Adrenal gland (tissue), 9 donors: ENCODE measurements at regions not wholly inside any gene's neighbourhood (a gene's known extent, or its start where the extent isn't known, plus 50 kb on each side); places are given as distances from the start of the nearest gene placed in this dataset.
"Not testable (repeated sequence)": the region's sequence is repeated elsewhere in the genome, so short reads cannot be mapped to it uniquely, and the experiment has no call there.

Experiments used
- DNase-seq, 7 donors: peaks; one replicate each; pipeline ENCODE4 v3.0.0-alpha.2; 2019 to 2020
- H3K27ac ChIP-seq, 5 donors: fragments of 200-600 bp; sonication (generic) in 4 of 5; 1 replicate in 3 of 5; 2 replicates in 2 of 5; pipeline versions ENCODE4 v1.5.1 to v1.8.0; 2016 to 2020; ENCODE audit warnings: mild to moderate bottlenecking in 1 of 5
- H3K27me3 ChIP-seq: fragments of 200-600 bp; 2 replicates; pipeline ENCODE4 v1.8.0; 2021
- H3K36me3 ChIP-seq, 2 donors: fragments of 200-600 bp; replicated peaks in 1 of 2; 1 replicate in 1 of 2; 2 replicates in 1 of 2; pipeline versions ENCODE4 v1.5.1 to v1.8.0; 2018 to 2022
- H3K4me1 ChIP-seq, 2 donors: fragments of 200-600 bp; replicated peaks in 1 of 2; 1 replicate in 1 of 2; 2 replicates in 1 of 2; pipeline versions ENCODE4 v1.5.1 to v1.8.0; 2018 to 2021
- H3K4me3 ChIP-seq, 4 donors: fragments of 200-600 bp; sonication (generic) in 3 of 4; one replicate each; pipeline ENCODE4 v1.5.1; 2016 to 2018
- H3K9me3 ChIP-seq, 3 donors: fragments of 200-600 bp; sonication (generic) in 1 of 3; replicated peaks in 1 of 3; 1 replicate in 2 of 3; 2 replicates in 1 of 3; pipeline versions ENCODE4 v1.5.1 to v1.8.0; 2016 to 2021
- POLR2A ChIP-seq, 2 donors: fragments of 450-650 bp; IDR thresholded peaks; one replicate each; pipeline ENCODE4 v1.6.1; 2017; ENCODE audit warnings: antibody characterized with exemption in 2 of 2, mild to moderate bottlenecking in 2 of 2, moderate library complexity in 1 of 2
- WGBS, 4 donors: extraction: QIAGEN DNeasy Blood & Tissue Kit in 2 of 4; methylation state at CpG; one replicate each; pipeline versions ENCODE4 v1.1.5 to v1.1.7; 2013 to 2017; 5-methylcytosine and 5-hydroxymethylcytosine counted together
- intact Hi-C, 2 donors: fragments of 100-400 bp; cut with DNase I; formaldehyde crosslinking; loops; one replicate each; pipeline versions ENCODE4 v1.14.1 to v1.15.0; 2022 to 2023
- TF ChIP-seq, protein P1 (sequence below), 6 experiments: fragments of 450-650 bp in 4 of 6; fragments of 200-600 bp in 2 of 6; sonication (generic) in 1 of 6; IDR thresholded peaks; 1 replicate in 5 of 6; 2 replicates in 1 of 6; pipeline versions ENCODE4 v1.5.1 to v1.8.0; 2016 to 2021; ENCODE audit warnings: antibody characterized with exemption in 6 of 6, mild to moderate bottlenecking in 2 of 6, moderate library complexity in 1 of 6
- donor health status: healthy with polysubstance abuse.
- donor health status: Bipolar disorder and iron deficiency.
- donor health status: DM: yes; HTN: yes; CAD: no.
- donor health status: DM: no; HTN: no; CAD: no.
- donor health status: DM: no; HTN: no; CAD: no.

DNA sequence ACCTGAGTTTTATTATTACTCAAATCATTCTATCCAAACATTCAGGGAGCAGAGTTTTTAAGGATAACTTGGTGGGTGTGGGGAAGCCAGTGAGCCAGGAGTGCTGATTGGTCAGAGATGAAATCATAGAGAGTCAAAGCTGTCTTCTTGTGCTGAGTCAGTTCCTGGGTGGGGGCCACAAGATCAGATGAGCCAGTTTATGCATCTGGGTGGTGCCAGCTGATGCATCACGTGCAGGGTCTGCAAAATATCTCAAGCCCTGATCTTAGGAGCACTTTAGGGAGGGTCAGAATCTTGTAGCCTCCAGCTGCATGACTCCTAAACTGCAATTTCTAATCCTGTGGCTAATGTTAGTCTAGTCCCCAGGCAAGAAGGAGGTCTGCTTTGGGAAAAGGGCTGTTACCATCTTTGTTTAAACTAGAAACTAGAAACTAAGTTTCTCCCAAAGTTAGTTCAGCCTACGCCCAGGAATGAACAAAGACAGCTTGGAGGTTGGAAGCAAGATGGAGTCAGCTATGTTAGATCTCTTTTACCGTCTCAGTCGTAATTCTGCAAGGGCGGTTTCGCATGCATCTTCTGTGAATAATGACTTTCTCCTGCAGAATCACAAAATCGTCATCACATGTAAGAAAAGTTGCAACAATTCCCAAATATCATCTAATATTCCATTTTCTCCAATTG is 97.5 kb downstream of the ZNF664 start:
- H3K36me3 ChIP-seq, H3K4me1 ChIP-seq, intact Hi-C loops, DNase-seq, H3K4me3 ChIP-seq, H3K9me3 ChIP-seq, H3K27ac ChIP-seq, H3K27me3 ChIP-seq: not testable (repeated sequence)
- WGBS, 4 donors: 87 to 93% (median 92%) methylated on average over 6 to 7 of the region's 7 CpGs

DNA sequence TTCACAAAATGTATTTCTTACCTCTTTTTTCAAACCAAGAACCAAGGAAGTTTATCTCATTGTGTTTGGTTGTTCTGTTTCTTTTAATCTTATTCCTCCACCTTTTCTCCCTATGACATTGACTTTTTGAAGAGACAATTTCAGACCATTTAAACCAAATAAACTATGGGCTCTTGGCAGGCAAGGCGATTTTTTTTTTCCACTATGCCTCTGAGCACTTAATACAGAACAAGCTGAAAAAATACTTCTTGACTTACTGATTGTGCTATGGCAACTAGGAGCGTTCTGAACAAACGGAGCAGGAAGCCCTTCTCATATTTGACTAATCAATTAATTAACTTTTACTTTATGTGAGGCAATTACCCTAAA is 98.0 kb downstream of the ZNF664 start:
- no peak overlapping the region for H3K27ac ChIP-seq
- no peak for DNase-seq
- no peaks in the 10 kb centered on the region for H3K4me1 ChIP-seq
- H3K36me3 ChIP-seq: no peaks in the 10 kb centered on the region
- TF ChIP-seq POLR2A (IDR thresholded peaks at IDR 0.05): no peak
- no peak overlapping the region for H3K4me3 ChIP-seq
- peaks cover 0 to 4% (median 0%) of the 10 kb centered on the region in 3 donors for H3K9me3 ChIP-seq
- no peaks in the 10 kb centered on the region for H3K27me3 ChIP-seq
- 72 to 85% (median 81%) methylated on average over 3 of the region's 3 CpGs for WGBS, 4 donors
- intact Hi-C loops: no loop called here

DNA sequence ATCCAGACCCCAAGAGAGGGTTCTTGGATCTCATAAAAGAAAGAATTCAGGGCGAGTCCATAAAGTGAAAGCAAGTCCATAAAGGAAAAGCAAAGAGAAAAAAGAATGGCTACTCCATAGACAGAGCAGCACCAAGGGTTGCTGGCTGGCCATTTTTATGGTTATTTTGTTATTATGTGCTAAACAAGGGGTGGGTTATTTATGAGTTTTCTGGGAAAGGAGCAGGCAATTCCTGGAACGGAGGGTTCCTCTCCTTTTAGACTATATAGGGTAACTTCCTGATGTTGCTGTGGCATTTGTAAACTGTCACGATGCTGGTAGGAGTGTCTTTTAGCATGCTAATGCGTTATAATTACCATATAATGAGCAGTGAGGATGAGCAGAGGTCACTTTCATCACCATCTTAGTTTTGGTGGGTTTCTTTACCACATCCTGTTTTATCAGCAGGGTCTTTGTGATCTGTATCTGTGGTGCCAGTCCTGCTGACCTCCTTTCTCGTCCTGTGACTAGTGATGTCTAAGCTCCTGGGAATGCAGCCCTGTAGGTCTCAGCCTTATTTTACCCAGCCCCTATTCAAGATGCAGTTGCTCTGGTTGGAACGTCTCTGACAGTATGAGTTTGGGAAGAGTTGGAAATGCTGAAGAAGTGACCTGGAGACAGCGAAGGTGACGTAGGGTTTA is 100.5 kb downstream of the ZNF664 start:
- TF ChIP-seq POLR2A (IDR thresholded peaks at IDR 0.05): no peak
- TF ChIP-seq, protein P1, sequence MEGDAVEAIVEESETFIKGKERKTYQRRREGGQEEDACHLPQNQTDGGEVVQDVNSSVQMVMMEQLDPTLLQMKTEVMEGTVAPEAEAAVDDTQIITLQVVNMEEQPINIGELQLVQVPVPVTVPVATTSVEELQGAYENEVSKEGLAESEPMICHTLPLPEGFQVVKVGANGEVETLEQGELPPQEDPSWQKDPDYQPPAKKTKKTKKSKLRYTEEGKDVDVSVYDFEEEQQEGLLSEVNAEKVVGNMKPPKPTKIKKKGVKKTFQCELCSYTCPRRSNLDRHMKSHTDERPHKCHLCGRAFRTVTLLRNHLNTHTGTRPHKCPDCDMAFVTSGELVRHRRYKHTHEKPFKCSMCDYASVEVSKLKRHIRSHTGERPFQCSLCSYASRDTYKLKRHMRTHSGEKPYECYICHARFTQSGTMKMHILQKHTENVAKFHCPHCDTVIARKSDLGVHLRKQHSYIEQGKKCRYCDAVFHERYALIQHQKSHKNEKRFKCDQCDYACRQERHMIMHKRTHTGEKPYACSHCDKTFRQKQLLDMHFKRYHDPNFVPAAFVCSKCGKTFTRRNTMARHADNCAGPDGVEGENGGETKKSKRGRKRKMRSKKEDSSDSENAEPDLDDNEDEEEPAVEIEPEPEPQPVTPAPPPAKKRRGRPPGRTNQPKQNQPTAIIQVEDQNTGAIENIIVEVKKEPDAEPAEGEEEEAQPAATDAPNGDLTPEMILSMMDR (IDR thresholded peaks at IDR 0.05): no peak
- intact Hi-C loops: no loop called here
- no peaks in the 10 kb centered on the region for H3K36me3 ChIP-seq

DNA sequence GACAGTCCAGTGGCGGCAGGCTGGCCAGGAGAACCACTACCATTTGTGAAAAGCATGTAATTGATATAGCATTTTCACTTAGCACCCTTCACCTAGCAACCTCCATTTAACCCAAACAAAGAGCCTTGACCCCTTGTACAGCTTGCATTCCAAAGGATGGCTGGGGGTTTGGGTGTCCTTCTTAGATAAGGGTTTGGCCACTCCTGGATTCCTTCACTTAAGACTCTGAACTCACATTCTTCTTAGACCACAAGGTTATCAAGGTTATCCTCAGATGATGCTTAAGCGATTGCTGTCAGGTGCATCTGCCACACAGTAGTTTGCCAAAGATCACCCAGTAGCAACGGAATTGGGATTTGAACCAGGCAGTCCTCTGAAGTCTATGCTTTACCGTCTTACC is 102.8 kb downstream of the ZNF664 start:
- TF ChIP-seq POLR2A (IDR thresholded peaks at IDR 0.05): no peak
- TF ChIP-seq, protein P1 (IDR thresholded peaks at IDR 0.05): no peak
- Histone ChIP-seq H3K4me3 (no peak overlapping the region), H3K27me3 (no peaks in the 10 kb centered on the region), H3K36me3 (no peaks in the 10 kb centered on the region), H3K9me3 (no peaks in the 10 kb centered on the region), H3K27ac (no peak overlapping the region), H3K4me1 (no peaks in the 10 kb centered on the region)
- intact Hi-C loops: no loop called here
- DNase-seq: no peak
- WGBS, 4 donors: 92 to 95% (median 95%) methylated on average over 1 to 4 of the region's 4 CpGs

More for the DNA sequence above, 100.5 kb downstream of the ZNF664 start:
- Histone ChIP-seq H3K4me3 (no peak overlapping the region), H3K9me3 (no peaks in the 10 kb centered on the region), H3K27me3 (no peaks in the 10 kb centered on the region), H3K27ac (no peak overlapping the region), H3K4me1 (no peaks in the 10 kb centered on the region)
- 76 to 82% (median 78%) methylated on average over 8 of the region's 8 CpGs for WGBS, 4 donors
- DNase-seq: no peak

DNA sequence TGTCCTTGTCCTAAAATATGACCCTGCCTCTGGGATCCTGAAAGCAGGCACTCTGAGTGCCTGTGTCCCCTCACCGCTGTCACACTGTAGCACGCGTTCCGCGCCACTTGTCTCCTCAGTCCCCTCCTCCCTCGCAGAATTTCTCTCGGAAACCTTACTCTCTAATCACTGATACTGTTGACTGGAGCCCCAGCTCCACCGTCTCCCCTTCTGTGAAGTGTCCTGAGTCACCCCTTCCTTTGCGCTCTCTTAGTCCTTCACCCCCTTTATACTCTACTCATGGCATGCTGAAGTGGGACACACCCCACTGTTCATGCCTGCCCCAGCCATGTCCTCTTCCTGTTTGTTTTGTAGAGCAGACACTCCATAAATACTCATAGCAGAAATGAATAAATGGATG is 104.7 kb downstream of the ZNF664 start:
- no peaks in the 10 kb centered on the region for H3K4me1 ChIP-seq
- no peak overlapping the region for H3K27ac ChIP-seq
- TF ChIP-seq, protein P1 (IDR thresholded peaks at IDR 0.05): no peak
- TF ChIP-seq POLR2A (IDR thresholded peaks at IDR 0.05): no peak
- intact Hi-C loops: no loop called here
- no peaks in the 10 kb centered on the region for H3K27me3 ChIP-seq
- WGBS, 4 donors: 82 to 91% (median 90%) methylated on average over 9 of the region's 9 CpGs
- H3K9me3 ChIP-seq: no peaks in the 10 kb centered on the region
- no peak overlapping the region for H3K4me3 ChIP-seq
- no peaks in the 10 kb centered on the region for H3K36me3 ChIP-seq
- no peak for DNase-seq
